ENCODE measurements at regions not wholly inside any gene's neighbourhood (a gene's known extent, or its start where the extent isn't known, plus 50 kb on each side); places are given as distances from the start of the nearest gene placed in this dataset.

DNA sequence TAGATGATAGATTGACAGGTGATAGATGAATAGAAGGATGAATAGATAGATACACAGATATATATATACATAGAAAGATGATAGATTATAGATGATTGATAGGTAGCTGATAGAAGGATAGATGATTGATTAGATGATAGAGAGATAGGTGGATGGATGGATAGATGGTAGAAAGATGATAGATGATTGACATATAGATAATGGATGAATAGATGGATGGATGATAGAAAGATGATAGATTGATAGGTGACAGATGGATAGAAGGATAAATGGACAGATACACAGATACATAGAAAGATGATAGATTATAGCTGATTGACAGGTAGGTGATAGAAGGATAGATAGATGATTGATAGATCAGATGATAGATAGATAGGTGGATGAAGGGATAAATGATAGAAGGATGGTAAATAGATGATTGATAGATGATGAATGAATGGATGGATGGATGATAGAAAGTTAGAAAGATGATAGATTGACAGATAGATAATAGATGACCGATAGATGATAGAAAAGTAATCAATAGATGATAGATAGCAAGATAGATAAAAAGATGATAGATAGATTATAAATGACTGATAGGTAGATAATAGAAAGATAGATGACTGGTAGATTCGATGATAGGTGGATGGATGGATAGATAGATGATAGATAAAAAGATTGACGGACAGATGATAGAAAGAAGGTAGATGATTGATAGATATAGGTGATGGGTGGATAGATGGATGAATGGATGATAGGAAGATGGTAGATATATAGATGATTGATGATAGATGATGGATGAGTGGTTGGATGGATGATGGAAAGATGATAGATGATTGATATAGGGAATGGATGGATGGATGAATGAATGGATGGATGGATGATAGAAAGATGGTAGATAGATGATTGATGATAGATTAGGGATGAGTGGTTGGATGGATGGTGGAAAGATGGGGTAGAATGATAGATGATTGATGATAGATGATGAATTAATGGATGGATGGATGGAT is 80.4 kb downstream of the MICALL2 start:
- H3K36me3 ChIP-seq, result no peaks in the 10 kb centered on the region
- DNase-seq (no peak), ATAC-seq (ENCODE audit: low FRiP score in 2 of 2) (no peak)
- no peaks in the 10 kb centered on the region for H3K9me3 ChIP-seq
- no peaks in the 10 kb centered on the region for H3K27me3 ChIP-seq
- no peaks in the 10 kb centered on the region for H3K4me1 ChIP-seq
- H3K4me3 ChIP-seq, result no peak overlapping the region
- TF ChIP-seq, protein P1, sequence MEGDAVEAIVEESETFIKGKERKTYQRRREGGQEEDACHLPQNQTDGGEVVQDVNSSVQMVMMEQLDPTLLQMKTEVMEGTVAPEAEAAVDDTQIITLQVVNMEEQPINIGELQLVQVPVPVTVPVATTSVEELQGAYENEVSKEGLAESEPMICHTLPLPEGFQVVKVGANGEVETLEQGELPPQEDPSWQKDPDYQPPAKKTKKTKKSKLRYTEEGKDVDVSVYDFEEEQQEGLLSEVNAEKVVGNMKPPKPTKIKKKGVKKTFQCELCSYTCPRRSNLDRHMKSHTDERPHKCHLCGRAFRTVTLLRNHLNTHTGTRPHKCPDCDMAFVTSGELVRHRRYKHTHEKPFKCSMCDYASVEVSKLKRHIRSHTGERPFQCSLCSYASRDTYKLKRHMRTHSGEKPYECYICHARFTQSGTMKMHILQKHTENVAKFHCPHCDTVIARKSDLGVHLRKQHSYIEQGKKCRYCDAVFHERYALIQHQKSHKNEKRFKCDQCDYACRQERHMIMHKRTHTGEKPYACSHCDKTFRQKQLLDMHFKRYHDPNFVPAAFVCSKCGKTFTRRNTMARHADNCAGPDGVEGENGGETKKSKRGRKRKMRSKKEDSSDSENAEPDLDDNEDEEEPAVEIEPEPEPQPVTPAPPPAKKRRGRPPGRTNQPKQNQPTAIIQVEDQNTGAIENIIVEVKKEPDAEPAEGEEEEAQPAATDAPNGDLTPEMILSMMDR (IDR thresholded peaks at IDR 0.05), result no peak
- TF ChIP-seq POLR2AphosphoS5 (IDR thresholded peaks at IDR 0.05), result no peak
- no peak for TF ChIP-seq POLR2A (IDR thresholded peaks at IDR 0.05)
- no peak for TF ChIP-seq EP300 (IDR thresholded peaks at IDR 0.05)
- WGBS, 2 donors, result 92 to 96% methylated on average over 3 of the region's 3 CpGs
- no peak overlapping the region for H3K27ac ChIP-seq

DNA sequence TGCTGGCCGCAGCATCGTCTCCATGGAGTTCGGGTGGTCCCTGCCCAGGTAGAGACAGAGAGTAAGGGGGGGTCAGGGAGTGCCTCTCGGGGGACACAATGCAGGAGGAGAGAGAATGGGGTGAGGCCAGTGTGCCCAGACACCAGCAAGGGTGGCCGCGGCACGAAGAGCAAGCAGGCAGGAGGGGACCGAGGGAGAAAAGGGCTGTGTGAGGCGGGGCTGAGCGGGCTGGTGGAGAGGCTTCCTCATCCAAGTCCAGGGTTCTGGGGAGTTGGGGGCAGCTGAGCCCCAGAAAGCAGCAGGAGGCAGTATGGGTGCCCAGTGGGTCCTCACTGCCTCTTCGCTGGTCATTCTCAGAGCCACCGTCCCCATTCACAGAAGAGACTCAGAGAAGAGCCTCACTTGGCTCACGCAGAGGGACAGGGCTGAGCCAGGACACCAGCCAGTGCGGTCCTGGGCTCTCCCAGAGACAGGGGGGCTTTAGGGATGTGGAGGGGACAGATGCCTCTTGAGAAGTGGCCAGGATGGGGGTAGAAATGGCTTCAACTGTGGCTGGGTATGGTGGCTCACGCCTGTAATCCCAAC is 78.9 kb downstream of the MICALL2 start:
- TF ChIP-seq EP300 (IDR thresholded peaks at IDR 0.05), result no peak
- TF ChIP-seq POLR2AphosphoS5 (IDR thresholded peaks at IDR 0.05), result no peak
- TF ChIP-seq POLR2A (IDR thresholded peaks at IDR 0.05), result no peak
- TF ChIP-seq, protein P1 (IDR thresholded peaks at IDR 0.05), result no peak
- Histone ChIP-seq H3K36me3 (no peaks in the 10 kb centered on the region), H3K27ac (no peak overlapping the region), H3K4me3 (no peak overlapping the region), H3K27me3 (peaks cover 0 to 6% (median under 1%) of the 10 kb centered on the region in 4 donors), H3K9me3 (no peaks in the 10 kb centered on the region), H3K4me1 (no peaks in the 10 kb centered on the region)
- DNase-seq (no peak), ATAC-seq (ENCODE audit: low FRiP score in 2 of 2) (no peak)
- WGBS, 2 donors, result 74% methylated on average over 14 to 15 of the region's 15 CpGs

DNA sequence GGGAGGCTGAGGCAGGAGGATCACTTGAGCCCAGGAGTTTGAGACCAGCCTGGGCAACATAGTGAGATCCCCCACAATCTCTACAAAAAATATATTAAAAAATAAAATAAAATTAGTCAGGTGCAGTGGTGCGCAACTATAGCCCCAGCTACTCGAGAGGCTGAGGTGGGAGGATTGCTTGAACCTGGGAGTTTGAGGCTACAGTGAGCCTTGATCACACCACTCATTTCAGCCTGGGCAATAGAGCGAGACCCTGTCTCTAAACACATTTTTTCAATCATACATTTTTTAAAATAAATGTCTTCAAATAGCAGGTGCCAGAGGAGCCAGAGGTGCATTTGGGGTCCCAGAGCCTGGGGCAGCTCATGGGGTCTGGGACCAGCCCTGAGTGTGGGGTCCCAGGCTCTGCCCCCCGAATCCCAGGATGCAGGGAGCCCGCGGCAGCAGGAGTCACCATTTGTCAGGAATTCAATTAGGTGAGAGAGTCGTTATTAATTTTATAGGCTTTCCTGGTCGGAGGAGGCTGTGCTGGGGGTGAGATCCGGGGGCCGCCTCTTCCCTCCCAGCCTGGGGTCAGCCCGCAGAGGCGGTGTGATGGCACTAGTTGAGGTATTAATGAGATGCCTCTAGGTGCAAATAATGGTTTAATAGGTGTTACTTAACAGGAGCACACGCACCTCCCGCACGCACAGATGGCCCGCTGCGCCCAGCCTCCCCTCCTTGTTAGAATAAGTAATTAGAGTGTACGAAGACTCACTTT is 78.3 kb downstream of the MICALL2 start:
- Histone ChIP-seq H3K27me3 (peaks cover 0 to 13% (median 2%) of the 10 kb centered on the region in 4 donors), H3K4me1 (no peaks in the 10 kb centered on the region), H3K36me3 (no peaks in the 10 kb centered on the region), H3K27ac (no peak overlapping the region), H3K4me3 (no peak overlapping the region), H3K9me3 (no peaks in the 10 kb centered on the region)
- ATAC-seq (ENCODE audit: low FRiP score in 2 of 2) (no peak), DNase-seq (peak in 1 of 2 donors; percentile 48)
- 70 to 74% methylated on average over 13 to 18 of the region's 18 CpGs for WGBS, 2 donors
- TF ChIP-seq POLR2AphosphoS5 (IDR thresholded peaks at IDR 0.05), result no peak
- no peak for TF ChIP-seq POLR2A (IDR thresholded peaks at IDR 0.05)
- TF ChIP-seq EP300 (IDR thresholded peaks at IDR 0.05), result no peak
- TF ChIP-seq, protein P1 (IDR thresholded peaks at IDR 0.05), result no peak

DNA sequence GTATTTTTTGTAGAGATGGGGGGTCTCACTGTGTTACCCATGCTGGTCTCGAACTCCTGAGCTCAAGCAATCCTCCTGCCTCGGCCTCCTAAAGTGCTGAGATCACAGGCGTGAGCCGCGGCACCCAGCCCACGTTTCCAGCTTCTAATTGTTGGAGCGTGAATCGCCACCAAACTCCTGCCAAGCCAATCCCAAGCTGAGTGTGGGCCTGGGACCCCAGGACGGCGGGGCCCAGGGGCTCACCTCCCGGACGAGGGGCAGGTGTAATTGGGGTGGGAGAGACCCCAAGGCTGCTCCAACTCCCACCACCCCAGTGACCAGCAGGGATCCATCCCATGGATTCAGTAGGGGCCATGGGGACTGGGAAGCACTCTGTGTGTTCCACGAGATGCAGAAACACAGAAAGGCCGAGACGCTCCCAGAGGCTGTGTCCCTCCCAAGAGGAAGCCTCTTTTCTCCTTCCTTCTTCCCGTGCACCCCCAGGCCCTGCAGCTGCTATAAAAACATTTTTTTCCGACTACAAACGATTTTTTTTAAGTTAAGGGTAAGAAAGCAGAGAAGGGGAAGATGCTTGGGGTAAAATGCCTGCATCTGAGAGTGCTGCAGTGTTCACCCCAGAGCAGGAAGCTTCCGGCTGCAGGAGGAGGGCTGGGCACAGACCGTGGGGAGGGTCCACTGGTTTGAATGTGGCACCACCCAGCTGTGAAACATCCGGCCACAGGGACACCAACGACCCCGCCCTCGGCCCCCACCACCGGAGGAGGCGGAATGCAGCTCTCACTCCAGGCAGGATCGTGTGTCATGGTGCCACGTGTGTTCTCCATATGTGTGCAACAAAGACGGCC is 76.5 kb downstream of the MICALL2 start:
- Histone ChIP-seq H3K36me3 (no peaks in the 10 kb centered on the region), H3K4me1 (no peaks in the 10 kb centered on the region), H3K27ac (no peak overlapping the region), H3K4me3 (no peak overlapping the region), H3K27me3 (peaks cover 0 to 26% (median 5%) of the 10 kb centered on the region in 4 donors), H3K9me3 (no peaks in the 10 kb centered on the region)
- WGBS, 2 donors, result 63 to 66% methylated on average over 17 to 29 of the region's 29 CpGs
- TF ChIP-seq EP300 (IDR thresholded peaks at IDR 0.05) (no peak), POLR2A (IDR thresholded peaks at IDR 0.05) (no peak), POLR2AphosphoS5 (IDR thresholded peaks at IDR 0.05) (no peak)
- TF ChIP-seq, protein P1 (IDR thresholded peaks at IDR 0.05), result no peak
- DNase-seq (peak in 1 of 2 donors; percentile 64), ATAC-seq (ENCODE audit: low FRiP score in 2 of 2) (no peak)
